Breast epithelium (tissue), 3 donors: ENCODE measurements at regions not wholly inside any gene's neighbourhood (a gene's known extent, or its start where the extent isn't known, plus 50 kb on each side); places are given as distances from the start of the nearest gene placed in this dataset.

Experiments
- CTCF ChIP-seq, 3 donors: fragments of 450-650 bp; IDR thresholded peaks; one replicate each; pipeline ENCODE4 v1.5.1; 2016 to 2017; ENCODE audit warnings: antibody characterized with exemption in 3 of 3, mild to moderate bottlenecking in 3 of 3, moderate library complexity in 3 of 3
- POLR2A ChIP-seq: fragments of 450-650 bp; IDR thresholded peaks from one replicate; pipeline ENCODE4 v1.6.1; 2016; ENCODE audit warnings: antibody characterized with exemption, mild to moderate bottlenecking, moderate library complexity
- POLR2AphosphoS5 ChIP-seq, 3 donors: sonication (generic); formaldehyde crosslinking; IDR thresholded peaks; one replicate each; pipeline ENCODE4 v1.6.1; 2017; ENCODE audit warnings: antibody characterized with exemption in 3 of 3

DNA sequence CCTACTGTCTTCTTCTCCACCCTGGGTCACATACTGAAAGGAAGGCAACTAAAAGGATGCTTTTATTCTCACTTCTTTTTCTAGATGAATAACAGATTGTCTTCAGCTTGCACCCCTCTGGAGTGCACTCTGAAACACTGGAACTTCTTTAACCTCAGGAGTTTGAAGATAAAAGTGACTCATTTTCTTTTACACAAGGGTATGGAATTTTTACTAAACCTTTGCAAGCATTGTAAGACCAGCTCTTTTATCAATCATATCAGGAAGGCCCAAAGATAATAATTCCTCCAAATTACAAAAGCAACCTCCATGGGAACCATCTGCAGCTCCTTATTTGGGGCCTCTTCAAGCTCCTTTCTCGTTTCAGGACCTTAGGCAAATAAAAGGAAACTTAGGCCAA lies 193.5 kb upstream of the KIF2B start:
- no peak for TF ChIP-seq CTCF (IDR thresholded peaks at IDR 0.05)
- TF ChIP-seq POLR2A = no peak
- no peak for TF ChIP-seq POLR2AphosphoS5 (IDR thresholded peaks at IDR 0.05)
